Liver (tissue), 8 donors: ENCODE measurements at regions not wholly inside any gene's neighbourhood (a gene's known extent, or its start where the extent isn't known, plus 50 kb on each side); places are given as distances from the start of the nearest gene placed in this dataset.

Source experiments
- DNase-seq: peaks from one replicate; pipeline ENCODE4 v3.0.0-alpha.2; 2017; ENCODE audit warnings: low spot score
- H3K27ac ChIP-seq, 2 donors: one replicate each; pipeline ENCODE4 v1.7.0; 2013; ENCODE audit warnings: inconsistent platforms in 2 of 2, low read length in 2 of 2, control low read depth in 1 of 2, low read depth in 1 of 2, mild to moderate bottlenecking in 1 of 2
- H3K27me3 ChIP-seq, 4 donors: one replicate each; pipeline versions ENCODE4 v1.6.1 to v1.7.0; 2013; ENCODE audit warnings: low read length in 3 of 4, inconsistent platforms in 1 of 4, mild to moderate bottlenecking in 1 of 4, moderate library complexity in 1 of 4; ENCODE audit not compliant: control insufficient read depth in 4 of 4, insufficient read depth in 4 of 4
- H3K36me3 ChIP-seq, 4 donors: one replicate each; pipeline versions ENCODE4 v1.6.1 to v1.7.0; 2013; ENCODE audit warnings: low read length in 3 of 4, mild to moderate bottlenecking in 3 of 4, low read depth in 1 of 4, moderate library complexity in 1 of 4; ENCODE audit not compliant: control insufficient read depth in 4 of 4, insufficient read depth in 3 of 4
- H3K4me1 ChIP-seq, 4 donors: one replicate each; pipeline versions ENCODE4 v1.6.1 to v1.7.0; 2013; ENCODE audit warnings: low read length in 3 of 4, mild to moderate bottlenecking in 3 of 4, moderate library complexity in 1 of 4; ENCODE audit not compliant: control insufficient read depth in 4 of 4, insufficient read depth in 4 of 4
- H3K4me3 ChIP-seq, 3 donors: one replicate each; pipeline versions ENCODE4 v1.6.1 to v1.7.0; 2013; ENCODE audit warnings: low read length in 3 of 3, control low read depth in 1 of 3, low read depth in 1 of 3, mild to moderate bottlenecking in 1 of 3
- H3K9ac ChIP-seq, 2 donors: one replicate each; pipeline ENCODE4 v1.7.0; 2013; ENCODE audit warnings: low read length in 2 of 2, mild to moderate bottlenecking in 2 of 2, moderate library complexity in 2 of 2, control low read depth in 1 of 2, low read depth in 1 of 2
- H3K9me3 ChIP-seq, 4 donors: one replicate each; pipeline versions ENCODE4 v1.6.1 to v1.7.0; 2013; ENCODE audit warnings: low read length in 3 of 4; ENCODE audit not compliant: control insufficient read depth in 4 of 4
- EGR1 ChIP-seq, 2 donors: IDR thresholded peaks; 2 replicates each; pipeline ENCODE4 v1.6.1; 2016 to 2018; ENCODE audit warnings: antibody characterized with exemption in 2 of 2, low read depth in 2 of 2
- FOXA1 ChIP-seq: IDR thresholded peaks from 2 replicates; pipeline ENCODE4 v1.6.1; 2016; ENCODE audit warnings: antibody characterized with exemption
- FOXA2 ChIP-seq: IDR thresholded peaks from 2 replicates; pipeline ENCODE4 v1.6.1; 2016; ENCODE audit warnings: antibody characterized with exemption
- GABPA ChIP-seq, 2 donors: IDR thresholded peaks in 1 of 2; conservative IDR thresholded peaks in 1 of 2; 2 replicates each; pipeline ENCODE4 v1.6.1; 2016; ENCODE audit warnings: antibody characterized with exemption in 2 of 2, mild to moderate bottlenecking in 1 of 2, moderate library complexity in 1 of 2
- HNF4A ChIP-seq, 2 donors: conservative IDR thresholded peaks; 2 replicates each; pipeline ENCODE4 v1.6.1; 2016; ENCODE audit warnings: antibody characterized with exemption in 2 of 2, mild to moderate bottlenecking in 2 of 2
- HNF4G ChIP-seq: IDR thresholded peaks from 2 replicates; pipeline ENCODE4 v1.6.1; 2016; ENCODE audit warnings: antibody characterized with exemption
- JUND ChIP-seq, 2 donors: IDR thresholded peaks; 2 replicates each; pipeline ENCODE4 v1.6.1; 2016; ENCODE audit warnings: antibody characterized with exemption in 2 of 2
- NR2F2 ChIP-seq: IDR thresholded peaks from 2 replicates; pipeline ENCODE4 v1.6.1; 2016; ENCODE audit warnings: antibody characterized with exemption
- RAD21 ChIP-seq, 2 donors: IDR thresholded peaks; 2 replicates each; pipeline ENCODE4 v1.6.1; 2016; ENCODE audit warnings: antibody characterized with exemption in 2 of 2, mild to moderate bottlenecking in 2 of 2
- RXRA ChIP-seq, 2 donors: IDR thresholded peaks; 2 replicates each; pipeline ENCODE4 v1.6.1; 2017 to 2018; ENCODE audit warnings: antibody characterized with exemption in 2 of 2, mild to moderate bottlenecking in 1 of 2
- SP1 ChIP-seq: IDR thresholded peaks from 2 replicates; pipeline ENCODE4 v1.6.1; 2018; ENCODE audit warnings: antibody characterized with exemption, mild to moderate bottlenecking
- TAF1 ChIP-seq: conservative IDR thresholded peaks from 2 replicates; pipeline ENCODE4 v1.6.1; 2016; ENCODE audit warnings: antibody characterized with exemption, mild to moderate bottlenecking
- YY1 ChIP-seq: IDR thresholded peaks from 2 replicates; pipeline ENCODE4 v1.6.1; 2016; ENCODE audit warnings: antibody characterized with exemption, mild to moderate bottlenecking
- WGBS: extraction: QIAGEN DNeasy Blood & Tissue Kit; methylation state at CpG from one replicate; pipeline ENCODE4 v1.1.7; 2013; 5-methylcytosine and 5-hydroxymethylcytosine counted together
- TF ChIP-seq, protein P1 (sequence below): IDR thresholded peaks from 2 replicates; pipeline ENCODE4 v1.6.1; 2016; ENCODE audit warnings: antibody characterized with exemption, mild to moderate bottlenecking
- TF ChIP-seq, protein P2 (sequence below): IDR thresholded peaks from 2 replicates; pipeline ENCODE4 v1.6.1; 2016; ENCODE audit warnings: antibody characterized with exemption
- TF ChIP-seq, protein P3 (sequence below): IDR thresholded peaks from 2 replicates; pipeline ENCODE4 v1.6.1; 2016; ENCODE audit warnings: antibody characterized with exemption
- TF ChIP-seq, protein P4 (sequence below): IDR thresholded peaks from 2 replicates; pipeline ENCODE4 v1.6.1; 2016; ENCODE audit warnings: antibody characterized with exemption
- TF ChIP-seq, protein P5 (sequence below): fragments of 150-350 bp; IDR thresholded peaks from 2 replicates; pipeline ENCODE4 v1.5.1; 2017; ENCODE audit warnings: improper control_type of control experiment, low read depth, low read length; ENCODE audit not compliant: missing input control
- donor health status: healthy.
- donor health status: healthy.
- donor health status: healthy.
- donor health status: healthy.
- donor health status: healthy.

DNA sequence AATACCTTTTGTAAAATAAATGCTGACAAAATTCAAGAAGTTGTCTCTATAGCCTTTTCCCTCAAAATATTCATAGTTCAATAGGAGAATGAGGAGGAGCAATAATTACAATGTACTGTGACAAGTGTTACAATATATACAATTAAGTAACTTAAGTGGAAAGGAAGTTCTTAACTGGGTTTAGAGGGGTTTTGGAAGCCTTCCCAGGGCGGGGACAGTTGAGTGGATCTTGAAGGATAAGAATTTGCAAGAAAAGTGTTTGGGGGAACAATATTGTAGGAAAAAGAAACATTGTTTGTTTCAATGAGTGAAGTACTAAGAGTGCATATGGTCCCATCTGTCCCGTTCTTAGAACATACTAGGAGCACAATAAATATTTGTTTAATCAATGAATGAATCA, 165.2 kb upstream of the PLSCR5 start:
- no peak for DNase-seq
- Histone ChIP-seq H3K9ac (no peak overlapping the region), H3K9me3 (peaks cover 0 to 2% (median 0%) of the 10 kb centered on the region in 4 donors), H3K36me3 (no peaks in the 10 kb centered on the region), H3K4me1 (no peaks in the 10 kb centered on the region), H3K4me3 (no peak overlapping the region), H3K27me3 (no peaks in the 10 kb centered on the region), H3K27ac (no peak overlapping the region)
- WGBS, result 56% methylated on average over 2 of the region's 2 CpGs
- TF ChIP-seq JUND (IDR thresholded peaks at IDR 0.05), result no peak
- TF ChIP-seq, protein P1, sequence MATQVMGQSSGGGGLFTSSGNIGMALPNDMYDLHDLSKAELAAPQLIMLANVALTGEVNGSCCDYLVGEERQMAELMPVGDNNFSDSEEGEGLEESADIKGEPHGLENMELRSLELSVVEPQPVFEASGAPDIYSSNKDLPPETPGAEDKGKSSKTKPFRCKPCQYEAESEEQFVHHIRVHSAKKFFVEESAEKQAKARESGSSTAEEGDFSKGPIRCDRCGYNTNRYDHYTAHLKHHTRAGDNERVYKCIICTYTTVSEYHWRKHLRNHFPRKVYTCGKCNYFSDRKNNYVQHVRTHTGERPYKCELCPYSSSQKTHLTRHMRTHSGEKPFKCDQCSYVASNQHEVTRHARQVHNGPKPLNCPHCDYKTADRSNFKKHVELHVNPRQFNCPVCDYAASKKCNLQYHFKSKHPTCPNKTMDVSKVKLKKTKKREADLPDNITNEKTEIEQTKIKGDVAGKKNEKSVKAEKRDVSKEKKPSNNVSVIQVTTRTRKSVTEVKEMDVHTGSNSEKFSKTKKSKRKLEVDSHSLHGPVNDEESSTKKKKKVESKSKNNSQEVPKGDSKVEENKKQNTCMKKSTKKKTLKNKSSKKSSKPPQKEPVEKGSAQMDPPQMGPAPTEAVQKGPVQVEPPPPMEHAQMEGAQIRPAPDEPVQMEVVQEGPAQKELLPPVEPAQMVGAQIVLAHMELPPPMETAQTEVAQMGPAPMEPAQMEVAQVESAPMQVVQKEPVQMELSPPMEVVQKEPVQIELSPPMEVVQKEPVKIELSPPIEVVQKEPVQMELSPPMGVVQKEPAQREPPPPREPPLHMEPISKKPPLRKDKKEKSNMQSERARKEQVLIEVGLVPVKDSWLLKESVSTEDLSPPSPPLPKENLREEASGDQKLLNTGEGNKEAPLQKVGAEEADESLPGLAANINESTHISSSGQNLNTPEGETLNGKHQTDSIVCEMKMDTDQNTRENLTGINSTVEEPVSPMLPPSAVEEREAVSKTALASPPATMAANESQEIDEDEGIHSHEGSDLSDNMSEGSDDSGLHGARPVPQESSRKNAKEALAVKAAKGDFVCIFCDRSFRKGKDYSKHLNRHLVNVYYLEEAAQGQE, result no peak
- TF ChIP-seq TAF1, result no peak
- TF ChIP-seq SP1, result no peak
- no peak for TF ChIP-seq GABPA (IDR thresholded peaks at IDR 0.05 in 1 of 2, conservative IDR thresholded peaks at IDR 0.05 in 1 of 2)
- TF ChIP-seq, protein P2, sequence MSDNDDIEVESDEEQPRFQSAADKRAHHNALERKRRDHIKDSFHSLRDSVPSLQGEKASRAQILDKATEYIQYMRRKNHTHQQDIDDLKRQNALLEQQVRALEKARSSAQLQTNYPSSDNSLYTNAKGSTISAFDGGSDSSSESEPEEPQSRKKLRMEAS, result no peak
- TF ChIP-seq HNF4A (conservative IDR thresholded peaks at IDR 0.05), result no peak

DNA sequence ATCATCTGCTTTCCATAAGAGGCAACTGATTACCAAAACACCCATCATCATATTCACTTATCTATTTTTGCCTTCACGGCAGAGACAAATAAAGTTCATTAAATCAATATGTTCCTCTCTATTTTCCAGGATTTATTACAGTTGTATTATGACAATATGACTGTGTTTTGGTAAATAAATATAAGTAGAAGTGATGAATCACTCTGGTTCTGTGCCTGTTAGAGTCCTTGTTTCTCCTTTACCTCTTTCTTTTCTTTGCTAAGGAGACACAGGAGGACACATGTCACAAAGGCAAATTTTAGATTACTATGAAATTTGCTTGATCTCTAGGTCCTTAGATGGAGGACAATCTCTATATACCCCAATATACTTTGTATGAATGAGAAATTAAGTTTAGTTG, 152.6 kb upstream of the PLSCR5 start:
- Histone ChIP-seq H3K9me3 (no peaks in the 10 kb centered on the region), H3K4me1 (no peaks in the 10 kb centered on the region), H3K4me3 (no peak overlapping the region), H3K27me3 (no peaks in the 10 kb centered on the region), H3K36me3 (no peaks in the 10 kb centered on the region), H3K27ac (no peak overlapping the region), H3K9ac (no peak overlapping the region)
- TF ChIP-seq HNF4G, result no peak
- TF ChIP-seq, protein P3, sequence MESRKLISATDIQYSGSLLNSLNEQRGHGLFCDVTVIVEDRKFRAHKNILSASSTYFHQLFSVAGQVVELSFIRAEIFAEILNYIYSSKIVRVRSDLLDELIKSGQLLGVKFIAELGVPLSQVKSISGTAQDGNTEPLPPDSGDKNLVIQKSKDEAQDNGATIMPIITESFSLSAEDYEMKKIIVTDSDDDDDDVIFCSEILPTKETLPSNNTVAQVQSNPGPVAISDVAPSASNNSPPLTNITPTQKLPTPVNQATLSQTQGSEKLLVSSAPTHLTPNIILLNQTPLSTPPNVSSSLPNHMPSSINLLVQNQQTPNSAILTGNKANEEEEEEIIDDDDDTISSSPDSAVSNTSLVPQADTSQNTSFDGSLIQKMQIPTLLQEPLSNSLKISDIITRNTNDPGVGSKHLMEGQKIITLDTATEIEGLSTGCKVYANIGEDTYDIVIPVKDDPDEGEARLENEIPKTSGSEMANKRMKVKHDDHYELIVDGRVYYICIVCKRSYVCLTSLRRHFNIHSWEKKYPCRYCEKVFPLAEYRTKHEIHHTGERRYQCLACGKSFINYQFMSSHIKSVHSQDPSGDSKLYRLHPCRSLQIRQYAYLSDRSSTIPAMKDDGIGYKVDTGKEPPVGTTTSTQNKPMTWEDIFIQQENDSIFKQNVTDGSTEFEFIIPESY, result no peak
- TF ChIP-seq, protein P2, result no peak
- no peak for TF ChIP-seq NR2F2
- no peak for TF ChIP-seq YY1
- no peak for TF ChIP-seq GABPA (IDR thresholded peaks at IDR 0.05 in 1 of 2, conservative IDR thresholded peaks at IDR 0.05 in 1 of 2)
- TF ChIP-seq, protein P4, sequence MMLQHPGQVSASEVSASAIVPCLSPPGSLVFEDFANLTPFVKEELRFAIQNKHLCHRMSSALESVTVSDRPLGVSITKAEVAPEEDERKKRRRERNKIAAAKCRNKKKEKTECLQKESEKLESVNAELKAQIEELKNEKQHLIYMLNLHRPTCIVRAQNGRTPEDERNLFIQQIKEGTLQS, result no peak
- no peak for TF ChIP-seq RXRA (IDR thresholded peaks at IDR 0.05)
- TF ChIP-seq RAD21 (IDR thresholded peaks at IDR 0.05), result no peak
- TF ChIP-seq, protein P5, sequence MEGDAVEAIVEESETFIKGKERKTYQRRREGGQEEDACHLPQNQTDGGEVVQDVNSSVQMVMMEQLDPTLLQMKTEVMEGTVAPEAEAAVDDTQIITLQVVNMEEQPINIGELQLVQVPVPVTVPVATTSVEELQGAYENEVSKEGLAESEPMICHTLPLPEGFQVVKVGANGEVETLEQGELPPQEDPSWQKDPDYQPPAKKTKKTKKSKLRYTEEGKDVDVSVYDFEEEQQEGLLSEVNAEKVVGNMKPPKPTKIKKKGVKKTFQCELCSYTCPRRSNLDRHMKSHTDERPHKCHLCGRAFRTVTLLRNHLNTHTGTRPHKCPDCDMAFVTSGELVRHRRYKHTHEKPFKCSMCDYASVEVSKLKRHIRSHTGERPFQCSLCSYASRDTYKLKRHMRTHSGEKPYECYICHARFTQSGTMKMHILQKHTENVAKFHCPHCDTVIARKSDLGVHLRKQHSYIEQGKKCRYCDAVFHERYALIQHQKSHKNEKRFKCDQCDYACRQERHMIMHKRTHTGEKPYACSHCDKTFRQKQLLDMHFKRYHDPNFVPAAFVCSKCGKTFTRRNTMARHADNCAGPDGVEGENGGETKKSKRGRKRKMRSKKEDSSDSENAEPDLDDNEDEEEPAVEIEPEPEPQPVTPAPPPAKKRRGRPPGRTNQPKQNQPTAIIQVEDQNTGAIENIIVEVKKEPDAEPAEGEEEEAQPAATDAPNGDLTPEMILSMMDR, result no peak
- no peak for TF ChIP-seq FOXA2
- TF ChIP-seq HNF4A (conservative IDR thresholded peaks at IDR 0.05), result no peak
- TF ChIP-seq EGR1 (IDR thresholded peaks at IDR 0.05; ENCODE audit: low read depth in 2 of 2), result no peak
- TF ChIP-seq SP1, result no peak
- TF ChIP-seq TAF1, result no peak
- no peak for TF ChIP-seq FOXA1
- TF ChIP-seq JUND (IDR thresholded peaks at IDR 0.05), result no peak
- DNase-seq, result no peak
- 76% methylated on average over 1 of the region's 1 CpG for WGBS
